Sigmoid colon (tissue), 6 donors: ENCODE measurements at regions not wholly inside any gene's neighbourhood (a gene's known extent, or its start where the extent isn't known, plus 50 kb on each side); places are given as distances from the start of the nearest gene placed in this dataset.

Experiments
- DNase-seq: peaks from one replicate; pipeline ENCODE4 v3.0.0-alpha.2; 2019
- H3K27ac ChIP-seq, 4 donors: fragments of 200-600 bp; sonication (generic); one replicate each; pipeline ENCODE4 v1.5.1; 2016 to 2019; ENCODE audit warnings: mild to moderate bottlenecking in 1 of 4
- H3K27me3 ChIP-seq, 3 donors: fragments of 200-600 bp; sonication (generic); one replicate each; pipeline ENCODE4 v1.5.1; 2019; ENCODE audit warnings: mild to moderate bottlenecking in 1 of 3
- H3K36me3 ChIP-seq, 4 donors: fragments of 200-600 bp; sonication (generic); one replicate each; pipeline ENCODE4 v1.5.1; 2016 to 2019
- H3K4me1 ChIP-seq, 4 donors: fragments of 200-600 bp; sonication (generic); one replicate each; pipeline ENCODE4 v1.5.1; 2017 to 2019
- H3K4me3 ChIP-seq, 4 donors: fragments of 200-600 bp; sonication (generic); one replicate each; pipeline ENCODE4 v1.5.1; 2017 to 2019; ENCODE audit warnings: mild to moderate bottlenecking in 2 of 4, moderate library complexity in 1 of 4
- H3K9me3 ChIP-seq, 4 donors: fragments of 200-600 bp in 3 of 4; sonication (generic) in 3 of 4; one replicate each; pipeline versions ENCODE4 v1.5.1 to v1.6.1; 2013 to 2019
- CTCF ChIP-seq, 4 experiments: fragments of 450-650 bp in 3 of 4; fragments of 200-600 bp in 1 of 4; IDR thresholded peaks; one replicate each; pipeline ENCODE4 v1.5.1; 2016 to 2019; ENCODE audit warnings: antibody characterized with exemption in 4 of 4, mild to moderate bottlenecking in 3 of 4, moderate library complexity in 2 of 4
- EP300 ChIP-seq, 4 donors: sonication (generic); formaldehyde crosslinking; IDR thresholded peaks; one replicate each; pipeline ENCODE4 v1.6.1; 2017; ENCODE audit warnings: antibody characterized with exemption in 4 of 4
- POLR2A ChIP-seq, 2 donors: fragments of 450-650 bp; IDR thresholded peaks; one replicate each; pipeline ENCODE4 v1.6.1; 2016; ENCODE audit warnings: antibody characterized with exemption in 2 of 2, mild to moderate bottlenecking in 2 of 2, moderate library complexity in 2 of 2
- POLR2AphosphoS5 ChIP-seq, 4 donors: sonication (generic); formaldehyde crosslinking; IDR thresholded peaks; one replicate each; pipeline ENCODE4 v1.6.1; 2017; ENCODE audit warnings: antibody characterized with exemption in 4 of 4
- whole genome bisulfite sequencing, 2 donors: extraction: QIAGEN DNeasy Blood & Tissue Kit; methylation state at CpG; one replicate each; pipeline ENCODE4 v1.1.7; 2013; 5-methylcytosine and 5-hydroxymethylcytosine counted together
- intact Hi-C: fragments of 100-400 bp; cut with DNase I; formaldehyde crosslinking; loops from one replicate; pipeline ENCODE4 v1.15.1; 2023
- donor health status: healthy with polysubstance abuse.
- donor health status: healthy.

- no peaks in the 10 kb centered on the region for H3K4me1 ChIP-seq
Observed at GRCh38 chr2:150147889-150148683, 339.4 kb downstream of the RND3 start.

GRCh38 chr2:150146879-150147278 lies 340.6 kb downstream of the RND3 start:
- 29 to 78% methylated on average over 1 of the region's 1 CpG for WGBS, 2 donors

More at GRCh38 chr2:150147889-150148683, 339.4 kb downstream of the RND3 start:
- intact Hi-C loops: no loop called here
- DNase-seq: no peak
- TF ChIP-seq CTCF (IDR thresholded peaks at IDR 0.05) (no peak), EP300 (IDR thresholded peaks at IDR 0.05) (no peak), POLR2A (IDR thresholded peaks at IDR 0.05) (no peak), POLR2AphosphoS5 (IDR thresholded peaks at IDR 0.05) (no peak)
- H3K27ac ChIP-seq: no peak overlapping the region
- H3K4me3 ChIP-seq: no peak overlapping the region
- H3K9me3 ChIP-seq: peaks cover 0 to 10% (median 6%) of the 10 kb centered on the region in 4 donors
- WGBS, 2 donors: 93% methylated on average over 6 of the region's 6 CpGs
- no peaks in the 10 kb centered on the region for H3K27me3 ChIP-seq
- no peaks in the 10 kb centered on the region for H3K36me3 ChIP-seq

GRCh38 chr2:150145299-150145692 lies 342.2 kb downstream of the RND3 start:
- no peaks in the 10 kb centered on the region for H3K27me3 ChIP-seq
- 79 to 89% methylated on average over 4 of the region's 4 CpGs for WGBS, 2 donors
- intact Hi-C loops: no loop called here

More at GRCh38 chr2:150146879-150147278, 340.6 kb downstream of the RND3 start:
- intact Hi-C loops: no loop called here
- TF ChIP-seq EP300 (IDR thresholded peaks at IDR 0.05) (no peak), POLR2AphosphoS5 (IDR thresholded peaks at IDR 0.05) (no peak), CTCF (IDR thresholded peaks at IDR 0.05) (no peak), POLR2A (IDR thresholded peaks at IDR 0.05) (no peak)
- no peak for DNase-seq
- Histone ChIP-seq H3K36me3 (no peaks in the 10 kb centered on the region), H3K4me1 (no peaks in the 10 kb centered on the region), H3K4me3 (no peak overlapping the region), H3K27me3 (no peaks in the 10 kb centered on the region), H3K27ac (no peak overlapping the region), H3K9me3 (peaks cover 0 to 10% (median 6%) of the 10 kb centered on the region in 4 donors)

GRCh38 chr2:150144546-150145298 lies 342.7 kb downstream of the RND3 start:
- H3K36me3 ChIP-seq: no peaks in the 10 kb centered on the region
- peaks cover 0 to 10% (median 6%) of the 10 kb centered on the region in 4 donors for H3K9me3 ChIP-seq
- H3K27ac ChIP-seq: no peak overlapping the region
- no peak for TF ChIP-seq EP300 (IDR thresholded peaks at IDR 0.05)
- TF ChIP-seq POLR2A (IDR thresholded peaks at IDR 0.05): no peak
- 81 to 91% methylated on average over 2 of the region's 2 CpGs for WGBS, 2 donors
- H3K4me1 ChIP-seq: no peaks in the 10 kb centered on the region
- H3K4me3 ChIP-seq: no peak overlapping the region
- H3K27me3 ChIP-seq: no peaks in the 10 kb centered on the region
- intact Hi-C loops: no loop called here
- no peak for DNase-seq

More at GRCh38 chr2:150145299-150145692, 342.2 kb downstream of the RND3 start:
- Histone ChIP-seq H3K27ac (no peak overlapping the region), H3K9me3 (peaks cover 0 to 10% (median 6%) of the 10 kb centered on the region in 4 donors), H3K4me3 (no peak overlapping the region), H3K36me3 (no peaks in the 10 kb centered on the region), H3K4me1 (no peaks in the 10 kb centered on the region)
- TF ChIP-seq CTCF (IDR thresholded peaks at IDR 0.05) (no peak), EP300 (IDR thresholded peaks at IDR 0.05) (no peak), POLR2A (IDR thresholded peaks at IDR 0.05) (no peak), POLR2AphosphoS5 (IDR thresholded peaks at IDR 0.05) (no peak)
- DNase-seq: no peak

GRCh38 chr2:150143087-150143536 lies 344.4 kb downstream of the RND3 start:
- Histone ChIP-seq H3K27me3 (no peaks in the 10 kb centered on the region), H3K27ac (no peak overlapping the region), H3K36me3 (no peaks in the 10 kb centered on the region), H3K4me3 (no peak overlapping the region), H3K9me3 (peaks cover 0 to 10% (median 6%) of the 10 kb centered on the region in 4 donors), H3K4me1 (peaks cover 0 to 4% (median 0%) of the 10 kb centered on the region in 4 donors)
- intact Hi-C loops: no loop called here
- WGBS, 2 donors: 75 to 84% methylated on average over 7 of the region's 7 CpGs
- no peak for TF ChIP-seq POLR2AphosphoS5 (IDR thresholded peaks at IDR 0.05)
- TF ChIP-seq CTCF (IDR thresholded peaks at IDR 0.05): no peak
- TF ChIP-seq POLR2A (IDR thresholded peaks at IDR 0.05): no peak
- no peak for TF ChIP-seq EP300 (IDR thresholded peaks at IDR 0.05)
- DNase-seq: no peak
